K562 (cell line): ENCODE measurements at regions not wholly inside any gene's neighbourhood (a gene's known extent, or its start where the extent isn't known, plus 50 kb on each side); places are given as distances from the start of the nearest gene placed in this dataset. TPM values are rescaled to one million over a fixed set of nuclear protein-coding genes. Genes with fewer than 3 reads are reported as not detected.

Experiments
- small RNA-seq: library from RNA; depleted of rRNA; stranded (forward); fragments of <200 nt; gene quantifications from one replicate; pipeline ENCODE3, GENCODE V24; 2014

Small RNA genes in the stretch of these regions (small RNA-seq; reads per million reads assigned to genes)
- gene RF00568 (not detected), gene RNU6-1018P (not detected)
